ENCODE measurements at regions not wholly inside any gene's neighbourhood (a gene's known extent, or its start where the extent isn't known, plus 50 kb on each side); places are given as distances from the start of the nearest gene placed in this dataset.

GRCh38 chr19:31096935-31097545 lies 252.2 kb downstream of the TSHZ3 start:
- FAIRE-seq, result no peak
- TF ChIP-seq RXRA (IDR thresholded peaks at IDR 0.05; ENCODE audit: insufficient read depth, low read depth, low read length), result no peak
- no peak for TF ChIP-seq NRF1 (IDR thresholded peaks at IDR 0.05; ENCODE audit: low read depth, low read length)
- no peak for TF ChIP-seq KDM1A (IDR thresholded peaks at IDR 0.05; ENCODE audit: borderline replicate concordance, low read length)
- TF ChIP-seq USF2 (IDR thresholded peaks at IDR 0.05; ENCODE audit: low read length), result no peak
- TF ChIP-seq EGR1 (IDR thresholded peaks at IDR 0.05; ENCODE audit: borderline replicate concordance, low read depth, low read length), result no peak
- no peak for TF ChIP-seq E2F6 (IDR thresholded peaks at IDR 0.05)
- no peak for TF ChIP-seq CBX8 (IDR thresholded peaks at IDR 0.05; ENCODE audit: borderline replicate concordance, low read depth, low read length)

More at GRCh38 chr19:31096935-31097545, 252.2 kb downstream of the TSHZ3 start:
- Histone ChIP-seq H3K23me2 (ENCODE audit: low read depth, low read length) (peaks cover 5% of the 10 kb centered on the region), H2BK120ac (replicated peaks; ENCODE audit: low read depth, low read length) (no peak overlapping the region), H3K18ac (ENCODE audit: extremely low read depth, low read length) (no peak overlapping the region), H3K27me3 (replicated peaks in 1 of 4; ENCODE audit: control insufficient read depth in 3 of 4, extremely low read depth in 1 of 4, insufficient read depth in 3 of 4, low read length in 3 of 4) (no peaks in the 10 kb centered on the region; a peak in 1 of 7 replicates), H3K4me1 (replicated peaks in 1 of 4; ENCODE audit: control insufficient read depth in 3 of 4, insufficient read depth in 4 of 4, low read length in 3 of 4) (peaks cover 0 to 5% (median 1%) of the 10 kb centered on the region in 4 experiments; a peak in 1 of 7 replicates), H2BK20ac (ENCODE audit: low read length) (no peak overlapping the region), H3K27ac (ENCODE audit: low read depth, low read length) (no peak overlapping the region), H2BK12ac (ENCODE audit: low read depth, low read length) (no peak overlapping the region), H2BK15ac (ENCODE audit: low read length) (no peak overlapping the region), H3K4me3 (ENCODE audit: extremely low read depth in 1 of 4, insufficient read depth in 2 of 4, low read depth in 3 of 4, low read length in 4 of 4) (no peak overlapping the region), H4K8ac (ENCODE audit: extremely low read depth, insufficient read depth, low read length) (no peak overlapping the region), H3K23ac (ENCODE audit: insufficient read length) (no peak overlapping the region), H3K4ac (replicated peaks; ENCODE audit: insufficient read length, low read depth, low read length) (no peak overlapping the region), H3K79me1 (ENCODE audit: low read depth, low read length) (no peaks in the 10 kb centered on the region), H3K56ac (replicated peaks; ENCODE audit: insufficient read length, low read depth, low read length) (no peak overlapping the region), H4K5ac (ENCODE audit: insufficient read length, low read depth, low read length) (no peak overlapping the region), H3K4me2 (ENCODE audit: insufficient read depth in 1 of 2, low read depth in 2 of 2, low read length in 2 of 2) (no peak overlapping the region), H2AFZ (ENCODE audit: low read length) (no peak overlapping the region), H3K79me2 (ENCODE audit: control insufficient read depth in 1 of 2, insufficient read depth in 2 of 2, low read length in 2 of 2) (no peaks in the 10 kb centered on the region; a peak in 1 of 4 replicates), H2BK5ac (ENCODE audit: low read depth, low read length) (no peak overlapping the region), H4K91ac (replicated peaks; ENCODE audit: insufficient read length, low read length) (no peak overlapping the region), H3K9ac (replicated peaks in 1 of 4; ENCODE audit: extremely low read depth in 1 of 4, low read depth in 3 of 4, low read length in 3 of 4) (no peak overlapping the region), H3K9me3 (ENCODE audit: insufficient read depth in 2 of 2, low read depth in 1 of 2, low read length in 1 of 2) (no peaks in the 10 kb centered on the region), H3K14ac (ENCODE audit: insufficient read length) (no peak overlapping the region), H3K36me3 (ENCODE audit: control insufficient read depth in 2 of 4, insufficient read depth in 4 of 4, low read length in 3 of 4) (no peaks in the 10 kb centered on the region), H4K20me1 (replicated peaks in 1 of 2; ENCODE audit: control insufficient read depth in 1 of 2, insufficient read depth in 2 of 2, low read length in 2 of 2) (no peaks in the 10 kb centered on the region), H2AK5ac (ENCODE audit: low read depth, low read length) (no peak overlapping the region)
- ChIA-PET CTCF (ENCODE audit: partially characterized antibody) (interaction anchor here (0.7 to 1.5 kb wide), 3 partner anchors 10 to 43 kb away, joined by 3 to 10 read pairs (median 3); no protein-coding TSS in a partner anchor), POLR2A (ENCODE audit: partially characterized antibody) (no interaction called here)
- DNase-seq (ENCODE audit: low read depth in 1 of 2, low spot score in 2 of 2), result no peak
- WGBS, 2 experiments (ENCODE audit: extremely low coverage in 1 of 2, insufficient coverage in 1 of 2, insufficient read length in 1 of 2, insufficient replicate concordance in 2 of 2, low coverage in 1 of 2, low lambda C conversion rate in 2 of 2, missing lambda C conversion rate in 1 of 2), result 86% methylated on average over 11 of the region's 11 CpGs; no CpG with 5 or more reads in 1 of the 2 experiments
